HG02798 (cell line): ENCODE measurements at regions not wholly inside any gene's neighbourhood (a gene's known extent, or its start where the extent isn't known, plus 50 kb on each side); places are given as distances from the start of the nearest gene placed in this dataset.

Source experiments
- ATAC-seq: cut with Tn5 transposase; IDR thresholded peaks from one replicate; pipeline ENCODE4 v1.9.1; 2021; ENCODE audit warnings: mild to moderate bottlenecking; ENCODE audit not compliant: unreplicated experiment, poor library complexity

- no peak for ATAC-seq
Measured at GRCh38 chr13:63199508-63199907, 1783.9 kb upstream of the PCDH20 start.

- ATAC-seq = no peak
Measured at GRCh38 chr13:63198071-63198470, 1782.4 kb upstream of the PCDH20 start.

- no peak for ATAC-seq
Measured at GRCh38 chr13:63195726-63196125, 1780.1 kb upstream of the PCDH20 start.

GRCh38 chr13:63190742-63191141 lies 1775.1 kb upstream of the PCDH20 start:
- ATAC-seq = no peak

GRCh38 chr13:63190219-63190618 lies 1774.6 kb upstream of the PCDH20 start:
- no peak for ATAC-seq

GRCh38 chr13:63189712-63190111 lies 1774.1 kb upstream of the PCDH20 start:
- ATAC-seq = no peak

GRCh38 chr13:63184693-63185092 lies 1769.0 kb upstream of the PCDH20 start:
- no peak for ATAC-seq

- no peak for ATAC-seq
Measured at GRCh38 chr13:63175536-63175935, 1759.9 kb upstream of the PCDH20 start.

- ATAC-seq = no peak
Measured at GRCh38 chr13:63167699-63168337, 1752.2 kb upstream of the PCDH20 start.

- ATAC-seq = no peak
Measured at GRCh38 chr13:63166345-63166744, 1750.7 kb upstream of the PCDH20 start.

GRCh38 chr13:63163903-63164302 lies 1748.3 kb upstream of the PCDH20 start:
- no peak for ATAC-seq

- ATAC-seq = no peak
Measured at GRCh38 chr13:63161219-63161618, 1745.6 kb upstream of the PCDH20 start.

GRCh38 chr13:63156816-63157215 lies 1741.2 kb upstream of the PCDH20 start:
- ATAC-seq = no peak

GRCh38 chr13:63149375-63149774 lies 1733.7 kb upstream of the PCDH20 start:
- ATAC-seq = no peak

- no peak for ATAC-seq
Measured at GRCh38 chr13:63139277-63139676, 1723.6 kb upstream of the PCDH20 start.

- ATAC-seq = no peak
Measured at GRCh38 chr13:63129995-63130394, 1714.3 kb upstream of the PCDH20 start.

- ATAC-seq = no peak
Measured at GRCh38 chr13:63128716-63129115, 1713.1 kb upstream of the PCDH20 start.

- ATAC-seq = no peak
Measured at GRCh38 chr13:63124863-63125262, 1709.2 kb upstream of the PCDH20 start.

GRCh38 chr13:63120883-63121282 lies 1705.2 kb upstream of the PCDH20 start:
- no peak for ATAC-seq

- no peak for ATAC-seq
Measured at GRCh38 chr13:63117710-63118109, 1702.1 kb upstream of the PCDH20 start.

- ATAC-seq = no peak
Measured at GRCh38 chr13:63112799-63113395, 1697.2 kb upstream of the PCDH20 start.

GRCh38 chr13:63110466-63110865 lies 1694.8 kb upstream of the PCDH20 start:
- no peak for ATAC-seq
